ENCODE measurements at regions not wholly inside any gene's neighbourhood (a gene's known extent, or its start where the extent isn't known, plus 50 kb on each side); places are given as distances from the start of the nearest gene placed in this dataset.

DNA sequence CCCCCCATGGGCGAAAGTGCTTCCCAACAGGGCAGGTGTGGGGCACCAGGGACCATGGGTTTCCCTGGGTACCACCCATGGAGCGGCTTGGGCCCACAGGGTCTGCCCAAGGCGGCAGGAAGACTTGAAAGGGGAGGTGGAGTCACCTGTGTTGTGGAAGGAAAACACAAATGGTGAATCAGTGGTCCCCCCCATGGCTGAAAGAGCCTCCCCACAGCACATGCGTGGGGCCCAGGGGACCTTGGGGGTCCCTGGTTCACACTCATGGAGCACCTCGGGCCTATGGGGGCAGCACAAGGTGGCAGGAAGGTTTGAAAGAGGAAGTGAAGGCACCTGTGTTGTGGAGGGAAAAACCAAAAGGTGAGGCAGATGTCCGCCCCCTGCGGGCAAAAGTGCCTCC lies 581.9 kb downstream of the ALG10 start:
- TF ChIP-seq EZH2 (IDR thresholded peaks at IDR 0.05; ENCODE audit: borderline replicate concordance, low read depth, low read length, severe bottlenecking): no peak
- TF ChIP-seq, protein P1, sequence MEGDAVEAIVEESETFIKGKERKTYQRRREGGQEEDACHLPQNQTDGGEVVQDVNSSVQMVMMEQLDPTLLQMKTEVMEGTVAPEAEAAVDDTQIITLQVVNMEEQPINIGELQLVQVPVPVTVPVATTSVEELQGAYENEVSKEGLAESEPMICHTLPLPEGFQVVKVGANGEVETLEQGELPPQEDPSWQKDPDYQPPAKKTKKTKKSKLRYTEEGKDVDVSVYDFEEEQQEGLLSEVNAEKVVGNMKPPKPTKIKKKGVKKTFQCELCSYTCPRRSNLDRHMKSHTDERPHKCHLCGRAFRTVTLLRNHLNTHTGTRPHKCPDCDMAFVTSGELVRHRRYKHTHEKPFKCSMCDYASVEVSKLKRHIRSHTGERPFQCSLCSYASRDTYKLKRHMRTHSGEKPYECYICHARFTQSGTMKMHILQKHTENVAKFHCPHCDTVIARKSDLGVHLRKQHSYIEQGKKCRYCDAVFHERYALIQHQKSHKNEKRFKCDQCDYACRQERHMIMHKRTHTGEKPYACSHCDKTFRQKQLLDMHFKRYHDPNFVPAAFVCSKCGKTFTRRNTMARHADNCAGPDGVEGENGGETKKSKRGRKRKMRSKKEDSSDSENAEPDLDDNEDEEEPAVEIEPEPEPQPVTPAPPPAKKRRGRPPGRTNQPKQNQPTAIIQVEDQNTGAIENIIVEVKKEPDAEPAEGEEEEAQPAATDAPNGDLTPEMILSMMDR (IDR thresholded peaks at IDR 0.05; ENCODE audit: borderline replicate concordance, extremely low read depth, low read length, poor library complexity, severe bottlenecking): no peak

Data from DND-41 (cell line).